ENCODE measurements at regions not wholly inside any gene's neighbourhood (a gene's known extent, or its start where the extent isn't known, plus 50 kb on each side); places are given as distances from the start of the nearest gene placed in this dataset.

GRCh38 chr6:167711768-167712730 is 114.7 kb upstream of the AFDN start:
- no peaks in the 10 kb centered on the region for H3K9me3 ChIP-seq
- H3K36me3 ChIP-seq: no peaks in the 10 kb centered on the region
- H3K4me1 ChIP-seq: no peaks in the 10 kb centered on the region
- no peak for DNase-seq
- no peak for TF ChIP-seq POLR2AphosphoS5 (IDR thresholded peaks at IDR 0.05)
- no peak for TF ChIP-seq CTCF (IDR thresholded peaks at IDR 0.05)
- TF ChIP-seq POLR2A (IDR thresholded peaks at IDR 0.05): no peak
- TF ChIP-seq EP300 (IDR thresholded peaks at IDR 0.05): no peak
- no peak overlapping the region for H3K4me3 ChIP-seq
- 29 to 70% methylated on average over 19 of the region's 19 CpGs for WGBS, 2 donors
- peaks cover 0 to 21% (median 0%) of the 10 kb centered on the region in 3 donors for H3K27me3 ChIP-seq
- intact Hi-C loops (cut with DNase I): no loop called here
- H3K27ac ChIP-seq: no peak overlapping the region

- H3K4me3 ChIP-seq: no peak overlapping the region
- no peaks in the 10 kb centered on the region for H3K4me1 ChIP-seq
- H3K27me3 ChIP-seq: peaks cover 0 to 21% (median 0%) of the 10 kb centered on the region in 3 donors
- no peak for DNase-seq
- no peaks in the 10 kb centered on the region for H3K36me3 ChIP-seq
- H3K27ac ChIP-seq: no peak overlapping the region
- intact Hi-C loops (cut with DNase I): no loop called here
- TF ChIP-seq CTCF (IDR thresholded peaks at IDR 0.05) (no peak), POLR2AphosphoS5 (IDR thresholded peaks at IDR 0.05) (no peak), POLR2A (IDR thresholded peaks at IDR 0.05) (no peak), EP300 (IDR thresholded peaks at IDR 0.05) (no peak)
- WGBS, 2 donors: 84 to 86% methylated on average over 18 of the region's 18 CpGs
- no peaks in the 10 kb centered on the region for H3K9me3 ChIP-seq
Observed at GRCh38 chr6:167712731-167713475, 113.8 kb upstream of the AFDN start.

- 51 to 67% methylated on average over 8 of the region's 8 CpGs for WGBS, 2 donors
- TF ChIP-seq POLR2A (IDR thresholded peaks at IDR 0.05): no peak
- TF ChIP-seq POLR2AphosphoS5 (IDR thresholded peaks at IDR 0.05): no peak
- no peak for TF ChIP-seq EP300 (IDR thresholded peaks at IDR 0.05)
- no peak for TF ChIP-seq CTCF (IDR thresholded peaks at IDR 0.05)
- intact Hi-C loops (cut with DNase I): no loop called here
Observed at GRCh38 chr6:167714152-167714551, 112.6 kb upstream of the AFDN start.

GRCh38 chr6:167717455-167717854 is 109.3 kb upstream of the AFDN start:
- WGBS, 2 donors: 95 to 97% methylated on average over 9 of the region's 9 CpGs
- TF ChIP-seq POLR2A (IDR thresholded peaks at IDR 0.05) (no peak), CTCF (IDR thresholded peaks at IDR 0.05) (no peak), EP300 (IDR thresholded peaks at IDR 0.05) (no peak), POLR2AphosphoS5 (IDR thresholded peaks at IDR 0.05) (no peak)
- Histone ChIP-seq H3K27ac (no peak overlapping the region), H3K4me1 (no peaks in the 10 kb centered on the region), H3K9me3 (no peaks in the 10 kb centered on the region), H3K36me3 (no peaks in the 10 kb centered on the region), H3K4me3 (no peak overlapping the region), H3K27me3 (peaks cover 0 to 8% (median 0%) of the 10 kb centered on the region in 3 donors)
- intact Hi-C loops (cut with DNase I): no loop called here
- DNase-seq: no peak

More at GRCh38 chr6:167714152-167714551, 112.6 kb upstream of the AFDN start:
- H3K9me3 ChIP-seq: no peaks in the 10 kb centered on the region
- H3K36me3 ChIP-seq: no peaks in the 10 kb centered on the region
- H3K4me1 ChIP-seq: no peaks in the 10 kb centered on the region
- H3K27me3 ChIP-seq: peaks cover 0 to 21% (median 0%) of the 10 kb centered on the region in 3 donors
- H3K4me3 ChIP-seq: no peak overlapping the region
- no peak for DNase-seq
- H3K27ac ChIP-seq: no peak overlapping the region
